Activated CD4-positive, alpha-beta T cell treated with anti-CD3 and anti-CD28 coated beads, Interleukin-10, Interleukin-2, amounts not matched to agents 100 ng/mL and 50 ng/mL, durations not matched to agents 16 hours and 8 hours (primary cell): ENCODE measurements at regions not wholly inside any gene's neighbourhood (a gene's known extent, or its start where the extent isn't known, plus 50 kb on each side); places are given as distances from the start of the nearest gene placed in this dataset.

ENCODE experiments used
- DNase-seq: peaks from one replicate; pipeline ENCODE4 v3.0.0-alpha.2; 2020

- peak; percentile 82 for DNase-seq
Measured at GRCh38 chr6:157756708-157757429, 66.2 kb upstream of the SNX9 start.

GRCh38 chr6:157757430-157758403, 65.3 kb upstream of the SNX9 start:
- DNase-seq: no peak

- no peak for DNase-seq
Measured at GRCh38 chr6:157758516-157759023, 64.5 kb upstream of the SNX9 start.

GRCh38 chr6:157759028-157759427, 64.0 kb upstream of the SNX9 start:
- no peak for DNase-seq

- DNase-seq: no peak
Measured at GRCh38 chr6:157760137-157760536, 62.9 kb upstream of the SNX9 start.

- no peak for DNase-seq
Measured at GRCh38 chr6:157760589-157761330, 62.3 kb upstream of the SNX9 start.

- peak; percentile 84 for DNase-seq
Measured at GRCh38 chr6:157761331-157761921, 61.6 kb upstream of the SNX9 start.

GRCh38 chr6:157761926-157762325, 61.1 kb upstream of the SNX9 start:
- no peak for DNase-seq

GRCh38 chr6:157762636-157763035, 60.4 kb upstream of the SNX9 start:
- DNase-seq: no peak

- DNase-seq: no peak
Measured at GRCh38 chr6:157763129-157763903, 59.7 kb upstream of the SNX9 start.

- DNase-seq: no peak
Measured at GRCh38 chr6:157763904-157764177, 59.2 kb upstream of the SNX9 start.

GRCh38 chr6:157764178-157765068, 58.6 kb upstream of the SNX9 start:
- peak; percentile 93 for DNase-seq

- no peak for DNase-seq
Measured at GRCh38 chr6:157766901-157767774, 55.9 kb upstream of the SNX9 start.

GRCh38 chr6:157767775-157768156, 55.3 kb upstream of the SNX9 start:
- no peak for DNase-seq

GRCh38 chr6:157768304-157768703, 54.7 kb upstream of the SNX9 start:
- DNase-seq: no peak

GRCh38 chr6:157768863-157769551, 54.0 kb upstream of the SNX9 start:
- no peak for DNase-seq

GRCh38 chr6:157769776-157770426, 53.1 kb upstream of the SNX9 start:
- DNase-seq: no peak

GRCh38 chr6:157770946-157771345, 52.1 kb upstream of the SNX9 start:
- no peak for DNase-seq

- DNase-seq: no peak
Measured at GRCh38 chr6:157772820-157773219, 50.2 kb upstream of the SNX9 start.
